ENCODE measurements at regions not wholly inside any gene's neighbourhood (a gene's known extent, or its start where the extent isn't known, plus 50 kb on each side); places are given as distances from the start of the nearest gene placed in this dataset.
A peak's percentile ranks its signal among the peaks of the same experiment; 100 is the strongest.

DNA sequence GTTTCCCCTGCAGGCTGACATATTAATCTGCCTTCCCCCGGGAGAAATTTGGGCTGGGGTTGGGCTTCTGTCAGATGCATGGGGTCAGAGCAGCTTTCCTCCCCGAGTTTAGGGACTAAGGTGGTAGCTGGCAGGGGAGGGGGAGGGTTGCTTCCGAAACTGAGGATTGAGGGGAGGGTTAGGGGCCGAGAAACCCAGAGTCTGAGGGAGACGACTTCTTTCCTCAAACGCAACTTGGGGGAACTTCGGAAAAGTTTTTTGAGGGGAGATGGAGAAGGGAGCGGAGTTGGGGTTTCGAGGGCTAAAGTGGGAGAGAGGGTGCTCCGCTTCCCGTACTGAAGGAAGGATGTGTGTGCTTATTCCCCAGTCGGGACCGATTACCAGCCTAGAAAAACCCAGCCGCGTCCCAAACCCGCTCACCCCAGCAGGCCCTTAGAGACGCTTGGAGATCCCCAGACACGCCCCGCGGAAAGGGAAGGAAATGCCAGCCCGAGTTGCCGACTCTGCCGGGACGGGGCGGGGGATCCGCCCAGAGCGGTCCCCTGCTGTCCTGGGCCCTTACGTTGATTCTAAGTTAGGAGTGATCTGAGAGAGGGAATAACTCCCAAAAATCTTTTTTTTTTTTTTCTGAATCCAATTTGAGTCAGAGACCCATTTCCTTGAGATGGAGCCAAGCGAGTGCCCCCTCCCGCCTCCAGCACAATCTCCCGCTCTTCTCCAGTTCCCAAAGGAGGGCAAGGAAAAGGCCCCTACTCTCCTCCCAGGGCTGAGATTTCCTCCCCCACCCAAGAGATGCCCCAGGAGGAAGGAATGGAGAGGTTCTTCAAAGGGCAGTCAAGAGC, 61.9 kb downstream of the SMUG1 start:
- TF ChIP-seq, protein P1, sequence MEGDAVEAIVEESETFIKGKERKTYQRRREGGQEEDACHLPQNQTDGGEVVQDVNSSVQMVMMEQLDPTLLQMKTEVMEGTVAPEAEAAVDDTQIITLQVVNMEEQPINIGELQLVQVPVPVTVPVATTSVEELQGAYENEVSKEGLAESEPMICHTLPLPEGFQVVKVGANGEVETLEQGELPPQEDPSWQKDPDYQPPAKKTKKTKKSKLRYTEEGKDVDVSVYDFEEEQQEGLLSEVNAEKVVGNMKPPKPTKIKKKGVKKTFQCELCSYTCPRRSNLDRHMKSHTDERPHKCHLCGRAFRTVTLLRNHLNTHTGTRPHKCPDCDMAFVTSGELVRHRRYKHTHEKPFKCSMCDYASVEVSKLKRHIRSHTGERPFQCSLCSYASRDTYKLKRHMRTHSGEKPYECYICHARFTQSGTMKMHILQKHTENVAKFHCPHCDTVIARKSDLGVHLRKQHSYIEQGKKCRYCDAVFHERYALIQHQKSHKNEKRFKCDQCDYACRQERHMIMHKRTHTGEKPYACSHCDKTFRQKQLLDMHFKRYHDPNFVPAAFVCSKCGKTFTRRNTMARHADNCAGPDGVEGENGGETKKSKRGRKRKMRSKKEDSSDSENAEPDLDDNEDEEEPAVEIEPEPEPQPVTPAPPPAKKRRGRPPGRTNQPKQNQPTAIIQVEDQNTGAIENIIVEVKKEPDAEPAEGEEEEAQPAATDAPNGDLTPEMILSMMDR (IDR thresholded peaks at IDR 0.05; ENCODE audit: insufficient read depth, low read length, poor library complexity, severe bottlenecking) = no peak
- H3K4me3 ChIP-seq (ENCODE audit: low read depth, low read length) = peak overlapping the region; percentile 52
- no peak for DNase-seq (ENCODE audit: low read depth)
- peaks cover 11% of the 10 kb centered on the region for H3K27me3 ChIP-seq (ENCODE audit: control insufficient read depth, insufficient read depth, low read length)
- H3K36me3 ChIP-seq (ENCODE audit: control insufficient read depth, insufficient read depth, low read length) = no peaks in the 10 kb centered on the region

DNA sequence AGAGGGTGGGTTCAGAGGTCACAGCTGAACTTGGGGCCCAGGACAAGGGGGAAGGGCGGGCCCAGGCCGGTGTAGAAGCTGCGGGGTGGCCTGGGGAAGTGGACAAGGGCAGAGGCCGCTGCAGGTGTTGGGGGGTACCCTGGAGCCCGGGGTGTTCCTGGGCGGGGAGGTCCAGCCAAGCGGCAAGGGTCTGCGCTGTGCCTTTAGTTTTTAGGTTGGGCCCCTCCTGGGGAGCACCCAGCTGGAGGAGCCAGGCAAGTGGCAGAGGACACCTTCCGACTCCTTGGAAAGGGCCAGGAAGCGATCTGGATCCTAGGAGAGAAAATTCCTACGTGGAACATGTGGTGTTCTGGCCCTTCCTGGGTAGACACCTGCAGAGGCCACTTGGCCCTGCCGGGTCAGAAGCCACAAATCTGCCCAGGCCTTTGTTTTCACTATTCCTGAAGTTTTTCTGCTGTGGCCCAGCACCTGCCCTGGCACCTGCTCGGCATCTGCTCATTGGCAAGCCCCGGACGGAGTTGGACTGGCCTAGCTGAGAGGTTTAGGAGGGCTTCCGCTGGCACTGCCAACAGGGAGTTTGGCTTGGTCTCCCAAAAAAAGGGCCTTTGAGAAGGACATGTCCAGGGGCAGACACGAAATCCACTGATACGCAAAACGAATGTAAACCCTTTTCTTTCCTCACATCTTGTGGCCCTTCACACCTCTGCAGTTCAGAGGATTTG, 61.1 kb downstream of the SMUG1 start:
- no peak for DNase-seq (ENCODE audit: low read depth)
- H3K4me3 ChIP-seq (ENCODE audit: low read depth, low read length) = peak overlapping the region; percentile 52
- TF ChIP-seq, protein P1 (IDR thresholded peaks at IDR 0.05; ENCODE audit: insufficient read depth, low read length, poor library complexity, severe bottlenecking) = no peak
- H3K36me3 ChIP-seq (ENCODE audit: control insufficient read depth, insufficient read depth, low read length) = no peaks in the 10 kb centered on the region
- peaks cover 11% of the 10 kb centered on the region for H3K27me3 ChIP-seq (ENCODE audit: control insufficient read depth, insufficient read depth, low read length)

DNA sequence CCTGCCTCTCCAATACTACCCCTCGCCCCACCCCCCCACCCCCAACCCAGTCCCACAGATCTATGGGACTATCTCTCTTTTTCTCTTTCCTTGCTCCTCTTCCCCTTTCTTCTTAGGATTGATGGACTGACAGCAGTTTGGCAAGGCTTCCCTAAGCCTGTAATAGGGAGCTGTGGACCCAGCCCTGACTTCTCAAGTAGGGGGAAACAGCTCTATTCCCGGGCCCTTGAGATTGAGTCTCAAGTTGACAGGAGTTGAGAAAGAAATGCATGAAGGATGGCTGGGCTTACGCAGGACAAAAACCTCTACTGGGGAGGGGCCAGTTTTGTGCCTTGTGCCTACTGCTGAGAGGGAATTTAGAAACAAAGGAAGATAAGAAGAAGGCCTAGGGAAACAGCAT, 60.4 kb downstream of the SMUG1 start:
- TF ChIP-seq, protein P1 (IDR thresholded peaks at IDR 0.05; ENCODE audit: insufficient read depth, low read length, poor library complexity, severe bottlenecking) = no peak
- no peaks in the 10 kb centered on the region for H3K36me3 ChIP-seq (ENCODE audit: control insufficient read depth, insufficient read depth, low read length)
- no peak overlapping the region for H3K4me3 ChIP-seq (ENCODE audit: low read depth, low read length)
- H3K27me3 ChIP-seq (ENCODE audit: control insufficient read depth, insufficient read depth, low read length) = peaks cover 11% of the 10 kb centered on the region
- no peak for DNase-seq (ENCODE audit: low read depth)

DNA sequence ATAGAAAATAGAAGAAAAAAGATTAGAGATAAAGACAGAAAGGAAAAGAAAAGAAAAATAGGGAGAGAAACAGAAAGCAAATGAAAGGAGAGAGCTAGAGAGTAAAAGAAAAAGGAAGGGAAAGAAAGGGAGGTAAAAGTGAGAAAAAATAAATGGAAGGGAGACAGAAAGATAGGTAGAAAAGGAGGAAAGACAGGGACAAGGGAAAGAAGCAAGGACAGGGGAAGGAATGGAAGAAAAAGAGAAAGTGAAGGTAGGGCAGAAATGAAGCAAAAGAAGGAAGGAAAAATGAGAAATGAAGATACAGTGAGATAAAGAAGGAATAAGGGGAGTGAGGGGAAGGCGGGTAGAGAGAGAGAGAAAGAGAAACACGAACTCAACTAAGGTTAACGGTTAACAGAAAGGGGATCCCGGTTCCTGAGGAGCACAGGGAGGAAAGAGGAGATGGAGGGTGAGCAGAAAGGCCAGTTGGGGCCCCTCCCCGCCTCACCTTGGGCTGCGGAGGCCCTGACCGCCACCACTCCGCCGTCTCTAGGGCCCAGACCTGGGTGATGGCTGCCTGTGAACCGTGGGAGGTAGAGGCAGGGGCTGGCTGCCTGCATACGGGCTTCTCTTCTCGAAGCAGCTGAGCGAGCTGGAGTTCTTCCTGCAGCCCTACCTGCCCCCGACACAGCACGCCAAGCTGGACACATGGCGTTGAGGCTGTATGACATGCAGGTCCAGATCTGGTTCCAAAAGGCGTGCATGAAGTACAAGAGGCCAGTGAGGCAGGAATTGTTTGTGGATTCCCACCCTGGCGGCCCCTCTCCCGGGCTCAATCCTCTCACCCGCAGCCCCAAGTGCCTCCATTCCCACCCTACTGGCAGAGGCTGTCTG, 59.5 kb downstream of the SMUG1 start:
- no peaks in the 10 kb centered on the region for H3K36me3 ChIP-seq (ENCODE audit: control insufficient read depth, insufficient read depth, low read length)
- no peak for DNase-seq (ENCODE audit: low read depth)
- no peak overlapping the region for H3K4me3 ChIP-seq (ENCODE audit: low read depth, low read length)
- TF ChIP-seq, protein P1 (IDR thresholded peaks at IDR 0.05; ENCODE audit: insufficient read depth, low read length, poor library complexity, severe bottlenecking) = no peak
- H3K27me3 ChIP-seq (ENCODE audit: control insufficient read depth, insufficient read depth, low read length) = peaks cover 11% of the 10 kb centered on the region

All from kidney epithelial cell (primary cell).